GM10266 (cell line): ENCODE measurements at regions not wholly inside any gene's neighbourhood (a gene's known extent, or its start where the extent isn't known, plus 50 kb on each side); places are given as distances from the start of the nearest gene placed in this dataset.
"Not testable (repeated sequence)": the region's sequence is repeated elsewhere in the genome, so short reads cannot be mapped to it uniquely, and the experiment has no call there.

ENCODE experiments used
- DNase-seq: peaks from one replicate; pipeline ENCODE4 v3.0.0; 2012; ENCODE audit errors: extremely low spot score
- TF ChIP-seq, protein P1 (sequence below): IDR thresholded peaks from 2 replicates; pipeline ENCODE4 v1.5.1; 2012; ENCODE audit warnings: mild to moderate bottlenecking, low read depth; ENCODE audit not compliant: control insufficient read depth, insufficient read depth; ENCODE audit errors: missing control alignments

DNA sequence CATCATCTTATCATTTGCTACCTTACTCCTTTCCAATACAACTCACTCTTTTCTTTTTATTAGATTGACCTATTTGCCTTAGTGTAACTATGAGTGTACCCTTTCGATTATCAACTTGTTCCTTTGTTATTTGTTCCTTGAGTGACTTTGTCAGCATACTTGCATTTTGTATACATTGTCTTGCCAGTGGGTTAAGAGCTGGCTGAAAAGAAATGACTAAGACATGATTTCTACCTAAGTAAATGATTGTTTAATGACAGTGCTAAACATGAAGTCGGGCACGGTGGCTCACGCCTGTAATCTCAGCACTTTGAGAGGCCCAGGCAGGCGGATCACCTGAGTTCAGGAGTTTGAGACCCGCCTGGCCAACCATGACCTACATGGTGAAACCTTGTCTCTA lies 1042.3 kb downstream of the TBL1XR1 start:
- TF ChIP-seq, protein P1, sequence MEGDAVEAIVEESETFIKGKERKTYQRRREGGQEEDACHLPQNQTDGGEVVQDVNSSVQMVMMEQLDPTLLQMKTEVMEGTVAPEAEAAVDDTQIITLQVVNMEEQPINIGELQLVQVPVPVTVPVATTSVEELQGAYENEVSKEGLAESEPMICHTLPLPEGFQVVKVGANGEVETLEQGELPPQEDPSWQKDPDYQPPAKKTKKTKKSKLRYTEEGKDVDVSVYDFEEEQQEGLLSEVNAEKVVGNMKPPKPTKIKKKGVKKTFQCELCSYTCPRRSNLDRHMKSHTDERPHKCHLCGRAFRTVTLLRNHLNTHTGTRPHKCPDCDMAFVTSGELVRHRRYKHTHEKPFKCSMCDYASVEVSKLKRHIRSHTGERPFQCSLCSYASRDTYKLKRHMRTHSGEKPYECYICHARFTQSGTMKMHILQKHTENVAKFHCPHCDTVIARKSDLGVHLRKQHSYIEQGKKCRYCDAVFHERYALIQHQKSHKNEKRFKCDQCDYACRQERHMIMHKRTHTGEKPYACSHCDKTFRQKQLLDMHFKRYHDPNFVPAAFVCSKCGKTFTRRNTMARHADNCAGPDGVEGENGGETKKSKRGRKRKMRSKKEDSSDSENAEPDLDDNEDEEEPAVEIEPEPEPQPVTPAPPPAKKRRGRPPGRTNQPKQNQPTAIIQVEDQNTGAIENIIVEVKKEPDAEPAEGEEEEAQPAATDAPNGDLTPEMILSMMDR: no peak
- no peak for DNase-seq

DNA sequence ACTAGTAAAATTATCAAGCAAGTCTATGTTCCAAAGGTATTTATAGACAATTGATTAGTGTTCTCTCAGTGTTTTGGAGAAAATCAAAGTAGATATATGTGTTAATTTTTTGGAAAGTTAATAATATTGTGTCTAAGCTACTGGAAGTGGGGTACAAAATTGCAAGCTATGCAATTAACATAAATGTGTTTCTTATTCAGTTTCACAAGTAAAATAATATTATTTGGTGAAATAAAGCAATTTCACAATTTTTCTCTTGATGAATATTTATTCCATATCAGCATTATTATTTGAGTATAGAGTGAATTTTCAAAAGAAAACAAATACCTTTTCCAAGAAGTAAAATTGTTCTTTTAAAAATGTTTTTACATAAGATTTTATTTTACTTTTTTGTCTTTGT lies 1047.7 kb downstream of the TBL1XR1 start:
- TF ChIP-seq, protein P1: no peak
- no peak for DNase-seq

DNA sequence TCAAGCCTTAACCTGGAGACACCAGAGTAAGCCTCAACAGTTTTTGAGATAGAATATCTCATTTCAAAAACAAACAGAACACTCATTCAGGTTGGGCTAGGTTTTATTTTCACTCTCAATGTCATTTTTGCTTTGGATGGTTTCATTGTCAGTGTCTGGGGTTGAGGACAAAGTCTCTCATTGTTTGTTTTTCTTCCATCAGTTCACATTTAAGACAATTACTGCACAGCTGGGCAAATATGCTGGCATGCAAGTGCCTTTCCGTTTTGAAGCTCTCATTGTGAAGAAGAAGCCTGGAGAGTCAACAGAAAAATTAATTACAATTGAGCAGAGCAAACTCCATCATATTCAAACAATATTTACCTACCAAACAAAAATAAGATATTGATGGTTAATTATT lies 1050.0 kb downstream of the TBL1XR1 start:
- TF ChIP-seq, protein P1: no peak
- no peak for DNase-seq

- TF ChIP-seq, protein P1: no peak
- DNase-seq: no peak
Observed at GRCh38 chr3:176141837-176142236, 1055.4 kb downstream of the TBL1XR1 start.

DNA sequence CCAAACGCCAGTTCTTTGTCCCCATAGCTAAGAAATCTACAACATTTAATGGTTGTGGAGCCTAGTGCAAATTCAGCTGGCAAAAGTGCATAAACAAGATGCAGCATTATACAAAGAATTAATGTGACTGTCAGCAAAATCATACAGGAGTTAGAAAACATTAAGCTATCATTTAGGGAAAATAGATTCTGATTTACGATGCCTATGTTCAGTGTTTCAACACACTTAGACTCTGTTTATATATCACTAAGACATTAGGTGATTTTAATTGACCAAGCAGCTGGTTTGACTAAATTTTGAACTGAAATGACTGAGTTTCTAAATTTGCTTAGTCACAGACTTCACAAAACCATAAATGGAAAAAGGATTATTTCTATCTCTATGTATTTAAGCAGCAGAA lies 1076.8 kb downstream of the TBL1XR1 start:
- DNase-seq: no peak
- TF ChIP-seq, protein P1: no peak

DNA sequence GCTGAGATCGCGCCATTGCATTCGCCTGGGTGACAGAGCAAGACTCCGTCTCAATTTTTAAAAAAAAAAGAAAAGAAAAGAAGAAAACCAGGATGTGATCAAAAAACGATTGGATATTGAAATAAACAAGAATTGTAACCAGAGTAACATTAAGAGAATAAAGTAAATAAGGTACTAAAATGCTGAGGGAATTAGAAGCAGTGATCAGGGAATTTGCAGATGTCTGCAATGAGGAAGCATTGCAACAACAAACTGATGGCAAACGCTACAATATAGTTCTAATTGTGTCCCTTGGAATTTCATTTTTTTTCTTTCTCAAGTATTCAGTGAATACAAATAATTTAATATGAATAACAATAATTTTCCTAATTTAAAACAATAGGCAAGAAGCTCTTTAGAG lies 1077.5 kb downstream of the TBL1XR1 start:
- TF ChIP-seq, protein P1: no peak
- DNase-seq: no peak

DNA sequence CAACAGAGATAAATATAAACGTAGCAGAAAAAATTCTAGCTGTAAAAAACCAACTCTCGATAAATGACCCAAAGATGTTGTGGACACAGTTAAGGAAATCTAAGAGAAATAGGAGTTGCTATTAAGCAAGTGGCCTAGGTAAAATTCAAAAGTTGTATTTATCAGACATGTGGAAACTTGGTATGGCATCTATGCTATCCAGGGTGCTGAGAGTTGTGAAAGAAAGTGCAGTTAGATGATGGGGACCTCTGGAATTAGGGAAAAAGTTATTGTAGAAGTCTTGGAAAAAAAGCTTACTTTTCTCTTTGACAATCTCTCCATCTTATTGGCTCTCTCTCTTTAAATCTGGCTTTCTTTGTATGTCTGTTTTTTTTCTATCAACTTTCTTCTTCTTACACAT lies 1090.9 kb downstream of the TBL1XR1 start:
- TF ChIP-seq, protein P1: no peak
- no peak for DNase-seq

DNA sequence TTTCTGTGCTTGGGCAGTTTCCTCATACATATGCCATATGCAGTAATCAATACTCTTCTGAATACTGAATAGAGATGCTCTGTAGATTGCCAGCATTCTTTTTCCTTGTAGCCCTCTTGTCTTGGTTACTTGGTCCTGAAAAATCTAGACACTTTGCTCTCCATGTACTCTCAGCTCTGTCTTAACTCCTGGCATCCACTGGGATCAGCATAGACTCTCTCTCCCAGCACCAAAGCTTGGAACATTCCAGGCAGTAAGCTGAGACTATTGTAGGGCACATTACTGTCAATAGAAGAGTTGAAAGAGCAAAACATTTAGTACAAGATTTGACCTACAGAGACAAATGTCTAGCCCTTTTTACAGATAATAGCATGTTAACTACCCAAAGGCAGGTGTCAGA lies 1100.3 kb downstream of the TBL1XR1 start:
- TF ChIP-seq, protein P1: no peak
- DNase-seq: no peak

GRCh38 chr3:176093892-176094291 lies 1103.4 kb downstream of the TBL1XR1 start:
- not testable (repeated sequence) for DNase-seq
